ENCODE measurements at regions not wholly inside any gene's neighbourhood (a gene's known extent, or its start where the extent isn't known, plus 50 kb on each side); places are given as distances from the start of the nearest gene placed in this dataset.
A peak's percentile ranks its signal among the peaks of the same experiment; 100 is the strongest.
"Not testable (repeated sequence)": the region's sequence is repeated elsewhere in the genome, so short reads cannot be mapped to it uniquely, and the experiment has no call there.

DNA sequence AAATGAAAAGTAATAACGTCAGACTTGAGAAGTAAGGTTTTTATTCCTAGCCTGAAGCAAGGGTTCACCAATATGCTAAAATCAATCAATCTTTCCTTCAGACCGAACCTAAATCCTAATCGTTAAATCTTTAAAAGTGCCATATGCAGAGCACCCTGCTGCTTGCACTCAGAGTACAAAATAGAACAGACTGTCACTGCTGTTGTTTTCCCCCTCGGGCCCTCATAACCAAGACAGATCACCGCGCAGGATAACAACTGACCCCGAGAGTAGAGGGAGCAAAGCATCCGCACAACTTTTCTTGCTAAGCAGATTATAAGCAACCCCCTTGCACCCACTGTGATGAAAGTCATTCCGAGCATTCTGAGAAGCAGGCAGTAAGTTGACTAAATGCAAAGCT, 550.9 kb upstream of the NDST4 start:
- DNase-seq: no peak

DNA sequence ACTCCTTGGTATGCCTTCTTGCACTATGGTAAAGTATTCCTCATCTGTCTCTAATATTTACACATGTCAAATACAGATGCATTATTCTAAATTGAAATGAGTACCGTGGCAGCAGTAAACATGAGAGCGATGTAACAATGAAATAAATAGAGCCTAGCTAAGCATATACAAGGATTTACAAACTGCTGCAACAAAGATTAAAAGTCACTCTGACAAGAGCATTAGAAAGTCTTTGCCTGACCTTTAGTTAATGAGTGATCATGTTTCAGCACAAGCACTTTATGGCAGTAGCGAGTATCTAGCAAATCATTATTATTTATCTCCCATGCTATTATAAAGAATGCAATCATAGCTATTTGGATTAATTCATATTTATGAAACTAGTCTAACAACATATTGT, 547.0 kb upstream of the NDST4 start:
- no peak for DNase-seq

DNA sequence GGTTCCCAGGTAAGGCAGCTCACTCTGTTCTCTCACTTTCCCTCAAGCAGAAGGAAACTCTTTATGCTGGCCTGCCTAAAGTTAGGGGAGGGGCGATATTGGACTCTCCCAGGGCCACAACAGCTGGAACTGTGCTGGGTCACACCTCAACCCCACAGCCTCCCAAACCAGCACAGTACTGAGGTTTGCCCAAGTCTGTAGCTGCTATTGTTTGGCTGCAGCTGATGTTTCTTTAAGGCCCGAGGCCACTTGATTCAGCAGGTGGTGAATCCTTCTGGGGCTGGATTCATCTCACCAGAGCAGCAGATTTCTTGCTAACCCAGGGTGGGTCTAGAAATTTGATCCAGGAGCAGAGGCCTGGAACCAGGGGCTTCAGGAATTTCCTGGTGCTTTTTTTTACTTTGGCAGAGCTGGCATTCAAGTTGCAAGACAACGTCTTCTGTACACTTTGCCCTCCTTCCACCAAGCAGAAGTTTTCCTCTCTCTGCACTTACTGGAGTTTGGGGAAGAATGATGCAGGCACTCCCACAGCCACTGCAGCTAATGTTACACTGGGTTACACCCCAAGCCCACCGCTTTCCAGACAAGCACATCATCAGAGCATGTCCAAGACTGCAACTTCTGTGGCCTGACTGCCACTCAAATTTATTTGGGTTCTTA, 544.7 kb upstream of the NDST4 start:
- DNase-seq: no peak

DNA sequence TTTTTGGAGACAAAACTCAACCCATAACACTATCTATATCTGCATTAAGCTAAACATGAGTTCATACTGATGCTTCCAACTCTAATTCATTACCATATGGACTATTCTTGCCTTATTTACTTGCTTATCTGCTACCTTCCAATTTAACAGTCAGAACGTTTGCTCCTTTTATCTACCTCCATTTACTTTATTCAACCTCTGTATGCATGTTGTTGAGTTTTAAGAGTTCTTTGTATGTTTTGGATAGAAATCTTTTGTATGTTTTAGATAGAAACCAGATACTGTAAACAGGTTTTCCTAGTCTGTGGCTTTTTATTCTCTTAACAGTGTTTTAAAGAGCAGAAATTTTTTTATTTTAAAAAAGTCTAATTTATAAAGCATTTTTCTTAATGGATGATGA, 542.2 kb upstream of the NDST4 start:
- no peak for DNase-seq

DNA sequence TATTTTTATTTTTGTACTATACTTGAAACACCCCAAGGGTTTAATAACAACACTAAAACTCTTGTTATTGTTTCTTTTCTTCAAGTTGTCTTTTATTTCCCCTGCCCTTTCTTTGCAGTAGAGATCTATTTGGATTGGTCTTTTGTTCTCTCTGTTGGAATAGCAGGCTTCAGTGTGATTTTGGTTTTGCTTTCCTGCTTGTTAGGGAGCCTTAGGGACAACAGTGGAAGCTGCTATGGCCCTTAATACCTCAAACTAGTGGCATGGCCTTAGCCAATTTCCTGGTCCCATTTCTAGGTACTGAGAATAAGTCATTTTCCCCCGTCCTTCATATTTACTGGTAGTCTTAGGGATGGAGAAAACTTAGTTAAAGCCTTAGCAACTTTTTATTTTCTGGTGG, 535.4 kb upstream of the NDST4 start:
- DNase-seq: no peak

DNA sequence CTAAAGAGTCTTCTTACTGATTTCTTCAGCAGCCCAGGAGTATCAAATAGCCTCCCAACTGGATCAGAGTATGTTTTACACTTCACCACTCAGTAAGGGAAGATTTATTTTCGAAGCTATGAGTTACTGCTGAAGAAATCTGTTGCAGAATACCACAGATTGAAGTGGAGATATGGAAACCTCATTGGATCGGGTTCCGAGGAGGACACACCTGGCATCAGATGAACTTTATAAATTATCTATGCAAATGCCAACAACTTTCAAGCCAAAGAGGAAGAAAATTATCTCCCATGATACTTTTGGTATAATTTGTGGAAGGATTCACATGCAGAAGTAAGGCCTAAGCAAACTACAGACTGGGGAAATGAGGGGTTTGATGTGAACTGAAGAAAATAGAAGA, 515.9 kb upstream of the NDST4 start:
- no peak for DNase-seq

DNA sequence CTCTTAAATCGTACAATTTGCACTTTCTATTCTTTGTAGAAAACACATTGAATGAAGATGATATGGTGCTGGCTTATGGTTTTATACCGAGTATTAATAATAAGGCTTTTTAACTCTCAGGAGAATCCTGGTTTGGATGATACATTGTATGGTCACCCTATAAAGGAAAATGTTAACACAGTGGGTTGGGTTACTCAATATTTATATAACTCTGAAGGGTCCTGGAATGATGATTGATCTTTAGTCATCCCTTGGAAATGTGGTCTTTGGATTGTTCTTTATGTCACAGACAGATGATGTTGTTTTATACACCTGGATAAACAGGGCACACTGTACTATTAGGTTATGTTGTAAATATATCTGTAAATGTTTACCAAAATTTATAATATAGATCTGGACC, 496.2 kb upstream of the NDST4 start:
- no peak for DNase-seq

DNA sequence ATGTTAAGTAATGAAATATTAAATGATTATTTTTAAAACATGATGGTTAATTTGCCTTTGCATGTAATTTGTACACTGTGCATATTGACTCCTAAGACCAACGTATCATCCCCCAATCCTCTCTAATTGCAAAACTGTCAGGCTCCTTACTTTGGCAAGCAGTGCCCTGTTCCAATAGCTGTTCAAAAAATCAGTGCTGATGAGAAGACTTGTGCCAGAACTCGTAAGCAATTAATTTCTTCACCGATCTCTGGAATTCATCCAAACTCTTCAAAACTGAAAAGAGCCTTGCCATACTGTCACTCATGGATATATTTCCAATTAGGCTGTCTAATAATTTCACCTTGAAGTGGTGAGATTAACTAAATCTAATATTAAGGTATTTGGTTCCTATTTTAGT, 493.9 kb upstream of the NDST4 start:
- DNase-seq: no peak

DNA sequence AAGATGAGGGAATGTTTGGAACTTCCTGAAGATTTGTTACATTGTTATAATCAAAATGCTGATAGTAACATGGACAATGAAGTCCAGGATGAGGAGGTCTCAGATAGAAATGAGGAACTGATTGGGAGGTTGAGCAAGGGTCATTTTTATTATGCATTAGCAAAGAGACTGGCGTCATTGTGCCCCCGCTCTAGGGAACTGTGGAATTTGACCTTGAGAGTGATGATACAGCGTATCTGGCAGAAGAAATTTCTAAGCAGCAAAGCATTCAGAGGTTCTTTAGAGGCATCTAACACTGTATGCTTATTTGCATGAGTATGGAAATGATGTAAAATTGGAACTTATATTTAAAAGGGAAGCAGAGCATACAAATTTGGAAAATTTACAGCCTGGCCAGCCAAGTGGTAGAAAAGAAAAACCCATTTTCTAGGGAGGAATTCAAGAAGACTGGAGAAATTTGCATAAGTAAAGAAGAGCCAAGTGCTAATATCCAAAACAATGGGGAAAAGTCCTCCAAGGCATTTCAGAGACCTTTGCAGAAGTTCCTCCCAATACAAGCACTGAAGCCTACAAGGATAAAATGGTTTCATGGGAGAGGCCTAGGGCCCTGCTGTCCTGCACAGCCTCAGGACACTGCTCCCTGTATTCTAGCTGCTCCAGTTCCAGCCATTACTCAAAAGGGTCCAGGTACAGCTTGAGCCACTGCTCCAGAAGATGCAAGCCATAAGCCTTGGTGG, 483.0 kb upstream of the NDST4 start:
- no peak for DNase-seq

DNA sequence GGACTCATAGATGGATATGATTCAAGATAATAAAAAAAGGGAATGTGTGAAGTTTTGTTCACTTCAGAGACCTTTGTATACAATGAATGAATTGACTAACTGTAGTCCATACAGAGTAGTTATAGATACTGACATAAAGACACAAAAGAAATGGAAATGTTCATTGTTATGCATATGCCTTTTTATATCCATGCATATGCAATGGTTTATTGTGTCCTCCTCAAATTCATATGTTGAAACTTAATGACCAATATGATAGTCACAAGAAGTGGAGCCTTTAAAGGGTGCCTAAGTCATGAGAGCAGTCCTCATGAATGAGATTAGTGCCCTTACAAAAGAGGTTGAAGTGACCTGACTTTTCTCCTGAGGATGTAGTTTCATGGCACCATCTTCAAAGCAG, 467.5 kb upstream of the NDST4 start:
- DNase-seq: no peak

DNA sequence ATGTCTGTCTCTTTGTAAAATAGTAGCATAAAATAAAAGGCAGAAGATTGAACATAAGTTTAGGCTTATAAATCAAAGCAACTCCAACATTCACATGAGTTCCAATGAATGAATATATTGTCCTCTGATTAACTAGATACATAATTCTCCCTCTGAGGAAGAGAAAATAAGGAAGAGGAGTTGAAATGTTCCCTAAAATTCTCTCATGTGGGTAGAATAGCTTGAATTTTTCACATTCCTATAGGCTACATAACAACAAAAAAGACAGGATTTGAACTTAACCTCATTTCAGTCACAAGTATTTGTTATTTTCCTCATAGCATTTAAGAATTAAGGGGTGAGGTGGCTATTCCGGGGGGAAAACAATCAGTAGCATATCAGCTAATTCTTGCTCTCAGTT, 462.4 kb upstream of the NDST4 start:
- DNase-seq: no peak

DNA sequence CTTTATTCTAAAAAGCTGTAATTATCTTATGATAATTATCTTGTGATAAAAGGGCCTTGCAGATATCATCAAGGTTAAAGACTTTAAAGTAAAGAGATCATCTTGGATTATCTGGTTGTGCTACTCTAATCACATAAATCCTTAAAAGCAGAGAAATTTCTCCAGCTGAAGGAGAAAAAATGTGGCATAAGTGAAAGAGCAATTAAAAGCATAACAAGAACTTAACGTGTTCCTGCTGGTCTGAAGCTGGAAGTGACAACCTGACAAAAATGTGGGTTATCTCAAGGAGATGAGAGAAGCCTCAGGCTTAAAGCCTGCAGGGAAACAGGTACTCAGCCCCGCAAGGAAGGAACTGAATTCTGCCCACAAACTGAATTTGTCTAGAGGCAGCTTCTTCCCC, 449.1 kb upstream of the NDST4 start:
- DNase-seq: no peak

DNA sequence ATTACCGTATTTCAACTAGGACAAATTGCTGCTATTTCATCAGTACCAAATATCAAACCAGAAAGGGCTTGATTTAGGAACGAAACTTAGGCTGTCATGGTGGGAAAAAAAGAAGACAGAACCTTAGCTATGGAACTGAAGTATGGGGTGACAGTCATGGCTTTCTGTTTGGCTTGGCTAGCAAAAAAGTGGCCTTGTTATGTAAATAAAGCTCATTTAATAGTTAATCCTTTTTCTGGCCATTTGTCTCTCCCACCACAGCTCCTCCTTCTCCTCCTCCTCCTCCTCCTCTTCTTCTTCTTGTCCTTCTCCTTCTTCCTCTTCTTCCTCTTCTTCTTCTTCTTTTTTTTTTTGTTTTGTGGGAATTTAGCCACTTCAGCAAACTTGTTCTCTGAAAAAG, 434.7 kb upstream of the NDST4 start:
- no peak for DNase-seq

DNA sequence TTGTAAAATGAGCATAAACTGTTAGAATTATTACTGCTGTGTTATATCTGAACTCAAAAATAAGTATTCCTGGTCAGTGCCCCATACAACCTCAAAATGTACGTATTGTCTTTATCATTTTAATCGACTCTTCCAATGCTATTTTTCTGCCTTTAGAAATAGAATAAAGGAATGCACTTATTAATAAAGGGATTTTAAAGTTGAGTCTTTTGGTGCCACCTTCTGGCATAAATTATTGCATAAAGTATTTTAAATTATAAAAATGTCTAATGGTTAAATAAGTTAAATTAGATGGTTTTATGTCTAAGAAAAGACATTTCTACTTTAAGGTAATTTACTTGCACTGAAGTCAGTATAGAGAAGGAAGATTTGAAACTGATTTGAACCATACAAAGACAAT, 424.0 kb upstream of the NDST4 start:
- peak in 1 of 56 donors; percentile 0 for DNase-seq

DNA sequence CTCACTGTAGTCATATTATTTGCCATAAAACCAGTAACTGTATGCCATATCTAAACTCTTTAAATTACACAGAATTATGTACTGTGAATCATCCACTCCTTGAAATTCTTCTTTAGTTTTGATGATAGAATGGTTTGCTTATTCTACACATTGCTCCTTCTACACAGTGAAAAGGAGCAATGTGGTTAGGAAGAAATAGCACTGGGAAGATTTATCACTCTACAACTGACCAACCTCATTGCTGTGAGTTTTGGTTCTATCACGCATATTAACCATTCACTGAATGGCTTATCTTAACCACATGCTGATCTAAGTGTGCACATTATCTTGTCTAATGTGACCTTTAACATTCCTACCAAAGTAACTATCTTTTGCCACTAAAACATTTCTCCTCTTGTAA, 415.7 kb upstream of the NDST4 start:
- no peak for DNase-seq

DNA sequence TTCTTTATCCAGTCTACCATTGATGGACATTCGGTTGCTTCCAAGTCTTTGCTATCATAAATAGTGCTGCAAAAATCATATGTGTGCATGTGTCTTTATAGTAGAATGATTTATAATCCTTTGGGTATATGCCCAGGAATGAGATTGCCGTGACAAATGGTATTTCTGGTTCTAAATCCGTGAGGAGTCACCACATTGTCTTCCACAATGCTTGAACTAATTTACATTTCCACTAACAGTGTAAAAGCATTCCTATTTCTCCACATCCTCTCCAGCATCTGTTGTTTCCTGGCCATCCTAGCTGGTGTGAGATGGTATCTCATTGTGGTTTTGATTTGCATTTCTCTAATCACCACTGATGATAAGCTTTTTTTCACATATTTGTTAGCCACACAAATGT, 406.1 kb upstream of the NDST4 start:
- DNase-seq: not testable (repeated sequence)

DNA sequence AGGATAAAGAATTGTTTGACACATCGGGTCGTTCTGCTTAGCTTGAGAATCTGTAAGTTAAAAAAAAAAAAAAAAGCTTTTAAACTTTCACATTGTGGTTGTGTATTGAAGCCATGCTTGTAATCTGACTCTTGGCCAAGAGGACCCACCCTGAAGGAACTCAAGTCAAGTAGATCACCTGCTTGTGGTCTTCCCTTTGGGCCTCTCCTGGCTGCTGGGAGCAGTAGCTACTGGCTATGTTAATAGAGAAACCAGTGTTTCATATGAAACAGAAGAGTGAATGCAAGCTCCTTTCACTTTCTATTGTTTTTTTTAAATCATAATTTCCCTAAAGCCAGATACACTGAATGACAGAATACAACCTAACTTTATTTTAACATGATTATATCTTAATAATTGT, 402.4 kb upstream of the NDST4 start:
- DNase-seq: no peak

DNA sequence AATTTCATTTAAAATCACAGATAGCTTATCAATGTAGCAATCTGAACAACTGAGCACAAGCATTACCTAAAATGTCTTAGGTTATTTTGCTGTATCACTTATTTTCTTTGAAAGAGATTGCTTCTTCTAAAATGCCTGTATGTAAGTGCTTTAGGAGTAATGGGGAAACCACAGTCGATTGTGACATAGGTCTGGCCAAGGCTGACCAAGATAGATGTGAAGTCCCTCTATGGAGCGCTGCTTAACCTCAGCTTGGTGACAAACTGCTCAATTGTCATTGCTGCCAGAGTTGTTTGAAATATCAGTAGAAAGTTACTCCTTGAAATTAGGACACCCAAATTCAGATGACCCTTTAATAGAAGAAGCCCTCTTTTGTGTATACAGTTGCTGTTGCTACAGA, 401.9 kb upstream of the NDST4 start:
- no peak for DNase-seq

DNA sequence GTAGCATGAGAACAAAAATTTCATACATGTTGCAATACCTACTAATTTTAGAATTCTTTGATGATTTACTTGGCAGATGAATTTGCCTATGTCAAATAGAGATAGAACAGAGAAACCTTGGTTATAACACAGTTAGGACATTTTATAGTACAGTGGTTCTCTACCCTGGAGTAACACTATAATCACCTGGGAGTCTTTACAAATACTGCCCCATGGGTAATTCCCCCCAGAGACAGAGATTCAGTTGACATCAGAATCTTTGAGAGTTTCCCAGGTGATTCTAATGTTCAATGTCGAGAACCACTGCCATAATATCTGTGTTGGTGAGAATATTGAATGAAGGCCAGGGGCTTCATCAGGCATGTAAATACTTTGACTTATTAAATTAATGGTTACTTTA, 401.3 kb upstream of the NDST4 start:
- DNase-seq: no peak

DNA sequence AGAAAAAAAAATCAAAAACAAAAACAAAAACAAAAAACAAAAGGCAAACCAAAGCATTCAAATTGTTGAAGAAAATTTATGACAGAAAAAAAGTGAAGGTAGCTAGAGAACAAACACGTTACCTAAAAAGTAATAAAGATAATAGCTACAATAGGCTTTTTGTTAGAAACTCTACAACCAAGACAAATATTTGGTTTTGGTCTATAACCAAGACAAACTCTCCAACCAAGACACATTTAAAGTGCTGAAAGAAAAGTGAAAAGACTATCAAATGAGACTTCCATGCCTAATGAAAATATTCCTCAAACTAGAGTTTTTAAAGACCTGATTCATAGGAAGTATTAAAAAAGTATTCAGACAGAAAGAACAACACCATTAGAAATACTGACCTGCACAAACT, 391.9 kb upstream of the NDST4 start:
- DNase-seq: no peak

DNA sequence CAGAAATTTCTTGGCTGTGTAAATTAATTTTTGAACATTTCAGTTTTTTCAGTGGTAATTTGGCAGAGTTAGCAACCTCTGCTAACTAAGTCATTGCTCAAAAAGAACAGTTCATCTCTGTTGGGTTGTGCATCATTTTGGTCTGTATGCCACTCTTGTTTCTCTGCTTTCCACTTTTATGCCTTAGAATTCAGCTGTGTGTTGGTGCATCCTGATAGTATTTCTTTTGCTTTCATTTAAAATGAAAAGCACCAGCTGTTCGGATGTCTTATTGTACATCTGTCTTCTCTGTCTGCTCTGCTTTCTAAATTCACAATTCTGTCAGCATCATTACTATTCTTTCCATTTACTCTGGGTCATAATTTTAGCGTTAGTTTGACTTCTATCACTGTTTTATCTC, 388.2 kb upstream of the NDST4 start:
- no peak for DNase-seq

DNA sequence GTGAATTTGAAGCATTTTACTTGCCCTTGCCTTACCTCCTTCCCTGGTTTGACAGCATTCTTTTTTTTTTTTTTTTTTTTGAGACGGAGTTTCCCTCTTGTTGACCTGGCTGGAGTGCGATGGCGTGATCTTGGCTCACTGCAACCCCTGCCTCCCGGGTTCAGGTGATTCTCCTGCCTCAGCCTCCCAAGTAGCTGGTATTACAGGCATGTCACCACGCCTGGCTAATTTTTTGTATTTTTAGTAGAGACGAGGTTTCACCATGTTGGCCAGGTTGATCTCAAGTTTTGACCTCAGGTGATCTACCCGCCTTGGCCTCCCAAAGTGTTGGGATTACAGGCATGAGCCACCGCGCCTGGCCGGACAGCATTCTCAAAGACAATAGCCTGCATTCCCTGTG, 380.4 kb upstream of the NDST4 start:
- DNase-seq: not testable (repeated sequence)

DNA sequence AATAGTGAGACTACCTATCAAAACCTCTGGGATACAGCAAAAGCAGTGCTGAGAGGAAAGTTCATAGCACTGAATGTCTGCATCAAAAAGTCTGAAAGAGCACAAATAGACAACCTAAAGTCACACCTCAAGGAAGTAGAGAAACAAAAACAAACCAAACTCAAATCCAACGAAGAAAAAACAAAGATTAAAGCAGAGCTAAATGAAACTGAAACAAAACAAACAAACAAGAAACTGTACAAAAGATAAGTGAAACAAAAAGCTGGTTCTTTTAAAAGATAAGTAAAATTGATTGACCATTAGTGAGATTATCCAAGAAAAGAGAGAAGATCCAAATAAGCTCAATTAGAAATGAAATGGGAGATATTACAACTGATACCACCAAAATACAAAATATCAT, 378.3 kb upstream of the NDST4 start:
- DNase-seq: no peak

DNA sequence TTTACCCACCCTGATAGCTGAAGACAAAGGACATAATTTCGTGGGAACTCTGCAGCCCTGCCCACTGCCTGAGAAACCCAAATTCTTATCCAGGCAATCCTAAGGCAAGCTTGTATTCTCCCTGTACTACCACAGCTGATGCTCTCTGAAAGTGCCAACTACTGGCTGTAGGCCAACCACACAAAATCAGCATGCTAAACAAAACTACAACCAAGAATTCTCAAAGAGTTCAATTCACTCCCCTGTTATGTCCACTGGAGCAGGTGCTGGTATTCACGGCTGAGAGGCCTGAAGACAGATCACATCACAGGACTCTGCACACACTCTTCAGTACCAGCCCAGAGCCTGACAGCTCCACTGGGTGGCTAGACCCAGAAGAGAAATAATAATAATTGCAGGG, 375.9 kb upstream of the NDST4 start:
- DNase-seq: no peak
